ENCODE measurements at regions not wholly inside any gene's neighbourhood (a gene's known extent, or its start where the extent isn't known, plus 50 kb on each side); places are given as distances from the start of the nearest gene placed in this dataset.

- intact Hi-C loops (cut with DNase I): loop anchor here in 7 of 10 donors (5.0 to 10.0 kb wide), 10 partner anchors 138 to 1458 kb away; partner anchors contain the start of gene KLF6 (in 2 of the 7)
- no peak for ATAC-seq
- H3K4me3 ChIP-seq: no peak overlapping the region
- no peak for TF ChIP-seq CTCF (IDR thresholded peaks at IDR 0.05)
- H3K4me1 ChIP-seq: peaks cover 0 to 49% (median 32%) of the 10 kb centered on the region in 9 donors
- DNase-seq: no peak
- no peaks in the 10 kb centered on the region for H3K36me3 ChIP-seq
- H3K27ac ChIP-seq: peak overlapping the region in 2 of 10 donors; percentile 20 to 23
- 75 to 87% methylated on average over 8 of the region's 8 CpGs for WGBS, 2 donors
- no peaks in the 10 kb centered on the region for H3K27me3 ChIP-seq
- no peaks in the 10 kb centered on the region for H3K9me3 ChIP-seq
Measured at GRCh38 chr10:4652111-4653010, 173.6 kb upstream of the AKR1E2 start.

GRCh38 chr10:4651404-4652037 is 174.5 kb upstream of the AKR1E2 start:
- intact Hi-C loops (cut with DNase I): loop anchor here in 7 of 10 donors (5.0 to 10.0 kb wide), 10 partner anchors 137 to 1457 kb away; partner anchors contain the start of gene KLF6 (in 2 of the 7)
- Histone ChIP-seq H3K27ac (peak overlapping the region in 2 of 10 donors; percentile 12 to 20), H3K36me3 (no peaks in the 10 kb centered on the region), H3K4me3 (no peak overlapping the region), H3K4me1 (peaks cover 0 to 52% (median 39%) of the 10 kb centered on the region in 9 donors), H3K9me3 (no peaks in the 10 kb centered on the region), H3K27me3 (no peaks in the 10 kb centered on the region)
- TF ChIP-seq CTCF (IDR thresholded peaks at IDR 0.05): no peak
- DNase-seq (no peak), ATAC-seq (no peak)
- 97 to 100% methylated on average over 5 of the region's 5 CpGs for WGBS, 2 donors

GRCh38 chr10:4650582-4650981 is 175.4 kb upstream of the AKR1E2 start:
- H3K9me3 ChIP-seq: no peaks in the 10 kb centered on the region
- DNase-seq (no peak), ATAC-seq (peak; percentile 19 to 61 (median 44))
- no peaks in the 10 kb centered on the region for H3K36me3 ChIP-seq
- 64 to 74% methylated on average over 6 of the region's 6 CpGs for WGBS, 2 donors
- intact Hi-C loops (cut with DNase I): loop anchor here in 7 of 10 donors (5.0 to 10.0 kb wide), 10 partner anchors 136 to 1456 kb away; partner anchors contain the start of gene KLF6 (in 2 of the 7)
- no peak overlapping the region for H3K4me3 ChIP-seq
- H3K4me1 ChIP-seq: peaks cover 0 to 48% (median 44%) of the 10 kb centered on the region in 9 donors
- H3K27ac ChIP-seq: peak overlapping the region; percentile 1 to 81 (median 56)
- no peaks in the 10 kb centered on the region for H3K27me3 ChIP-seq
- TF ChIP-seq CTCF (IDR thresholded peaks at IDR 0.05): peak in 1 of 9 donors; percentile 24

GRCh38 chr10:4649886-4650508 is 176.0 kb upstream of the AKR1E2 start:
- no peak overlapping the region for H3K4me3 ChIP-seq
- intact Hi-C loops (cut with DNase I): loop anchor here in 7 of 10 donors (5.0 to 10.0 kb wide), 11 partner anchors 135 to 1455 kb away; partner anchors contain the start of gene KLF6 (in 2 of the 7)
- ATAC-seq (peak in 6 of 8 donors; percentile 53 to 85 (median 72)), DNase-seq (no peak)
- H3K4me1 ChIP-seq: peaks cover 0 to 51% (median 42%) of the 10 kb centered on the region in 9 donors
- no peak for TF ChIP-seq CTCF (IDR thresholded peaks at IDR 0.05)
- 30 to 49% methylated on average over 3 of the region's 3 CpGs for WGBS, 2 donors
- H3K9me3 ChIP-seq: no peaks in the 10 kb centered on the region
- H3K27me3 ChIP-seq: no peaks in the 10 kb centered on the region
- H3K36me3 ChIP-seq: no peaks in the 10 kb centered on the region
- H3K27ac ChIP-seq: peak overlapping the region; percentile 1 to 81 (median 56)
